ENCODE measurements at regions not wholly inside any gene's neighbourhood (a gene's known extent, or its start where the extent isn't known, plus 50 kb on each side); places are given as distances from the start of the nearest gene placed in this dataset.
"Not testable (repeated sequence)": the region's sequence is repeated elsewhere in the genome, so short reads cannot be mapped to it uniquely, and the experiment has no call there.

GRCh38 chr6:92977018-92977417, 442.3 kb downstream of the EPHA7 start:
- no peak for DNase-seq (ENCODE audit: low read depth in 1 of 2, low spot score in 1 of 2)
- H3K27ac ChIP-seq (replicated peaks) = no peak overlapping the region
- no peaks in the 10 kb centered on the region for H3K27me3 ChIP-seq (ENCODE audit: insufficient read depth, poor library complexity, severe bottlenecking)
- TF ChIP-seq SPI1 (IDR thresholded peaks at IDR 0.05; ENCODE audit: borderline replicate concordance, low read depth) (no peak), REST (IDR thresholded peaks at IDR 0.05; ENCODE audit: insufficient replicate concordance, low read depth) (no peak), GABPA (IDR thresholded peaks at IDR 0.05; ENCODE audit: low read depth) (no peak), CTCF (IDR thresholded peaks at IDR 0.05; ENCODE audit: insufficient read depth, low read length) (no peak), POLR2AphosphoS5 (IDR thresholded peaks at IDR 0.05; ENCODE audit: low read depth) (no peak)
- H3K4me3 ChIP-seq (replicated peaks; ENCODE audit: insufficient read depth, low read length) = no peak overlapping the region

- H3K27ac ChIP-seq (replicated peaks) = no peak overlapping the region
- H3K27me3 ChIP-seq (ENCODE audit: insufficient read depth, poor library complexity, severe bottlenecking) = no peaks in the 10 kb centered on the region
- TF ChIP-seq CTCF (IDR thresholded peaks at IDR 0.05; ENCODE audit: insufficient read depth, low read length) (no peak), GABPA (IDR thresholded peaks at IDR 0.05; ENCODE audit: low read depth) (no peak), POLR2AphosphoS5 (IDR thresholded peaks at IDR 0.05; ENCODE audit: low read depth) (no peak), SPI1 (IDR thresholded peaks at IDR 0.05; ENCODE audit: borderline replicate concordance, low read depth) (no peak), REST (IDR thresholded peaks at IDR 0.05; ENCODE audit: insufficient replicate concordance, low read depth) (no peak)
- DNase-seq (ENCODE audit: low read depth in 1 of 2, low spot score in 1 of 2) = no peak
- H3K4me3 ChIP-seq (replicated peaks; ENCODE audit: insufficient read depth, low read length) = no peak overlapping the region
Measured at GRCh38 chr6:92967362-92967761, 452.0 kb downstream of the EPHA7 start.

GRCh38 chr6:92962846-92963245, 456.5 kb downstream of the EPHA7 start:
- no peak overlapping the region for H3K27ac ChIP-seq (replicated peaks)

GRCh38 chr6:92952111-92952510, 467.2 kb downstream of the EPHA7 start:
- DNase-seq (ENCODE audit: low read depth in 1 of 2, low spot score in 1 of 2) = not testable (repeated sequence)

More at GRCh38 chr6:92962846-92963245, 456.5 kb downstream of the EPHA7 start:
- TF ChIP-seq REST (IDR thresholded peaks at IDR 0.05; ENCODE audit: insufficient replicate concordance, low read depth) (no peak), CTCF (IDR thresholded peaks at IDR 0.05; ENCODE audit: insufficient read depth, low read length) (no peak)
- no peak for DNase-seq (ENCODE audit: low read depth in 1 of 2, low spot score in 1 of 2)
- Histone ChIP-seq H3K4me3 (replicated peaks; ENCODE audit: insufficient read depth, low read length) (no peak overlapping the region), H3K27me3 (ENCODE audit: insufficient read depth, poor library complexity, severe bottlenecking) (no peaks in the 10 kb centered on the region)

More at GRCh38 chr6:92952111-92952510, 467.2 kb downstream of the EPHA7 start:
- not testable (repeated sequence) for H3K4me3 ChIP-seq (replicated peaks; ENCODE audit: insufficient read depth, low read length); H3K27me3 ChIP-seq (ENCODE audit: insufficient read depth, poor library complexity, severe bottlenecking); H3K27ac ChIP-seq (replicated peaks)
